ENCODE measurements at regions not wholly inside any gene's neighbourhood (a gene's known extent, or its start where the extent isn't known, plus 50 kb on each side); places are given as distances from the start of the nearest gene placed in this dataset.

- H3K27ac ChIP-seq (ENCODE audit: low read depth, low read length, poor library complexity, severe bottlenecking), result no peak overlapping the region
- H3K36me3 ChIP-seq (ENCODE audit: insufficient read depth, low read length, poor library complexity, severe bottlenecking), result no peaks in the 10 kb centered on the region
- ChIA-PET POLR2A (ENCODE audit: low non-redundant PET) (no interaction called here), CTCF (no interaction called here)
- TF ChIP-seq EZH2 (IDR thresholded peaks at IDR 0.05; ENCODE audit: borderline replicate concordance, low read depth, low read length, poor library complexity, severe bottlenecking), result no peak
- no peak for TF ChIP-seq CTCF (conservative IDR thresholded peaks at IDR 0.05; ENCODE audit: low read depth, low read length)
- H3K4me3 ChIP-seq (ENCODE audit: low read depth, low read length, poor library complexity, severe bottlenecking), result no peak overlapping the region
- H3K27me3 ChIP-seq (replicated peaks; ENCODE audit: insufficient read depth, low read depth, low read length, poor library complexity), result no peaks in the 10 kb centered on the region
- H3K9me3 ChIP-seq (ENCODE audit: low read depth, low read length, poor library complexity, severe bottlenecking), result no peaks in the 10 kb centered on the region
- intact Hi-C loops (cut with micrococcal nuclease; ENCODE audit: unreplicated experiment), result no loop called here
- no TSS peak for BruUV-seq (replicated peaks)
- no peak for DNase-seq (ENCODE audit: low spot score)
- no peaks in the 10 kb centered on the region for H3K4me1 ChIP-seq (ENCODE audit: insufficient read depth, low read length, poor library complexity, severe bottlenecking)
These were observed 528.3 kb upstream of the CFAP20DC start for GRCh38 chr3:59578129-59578528.

DNA sequence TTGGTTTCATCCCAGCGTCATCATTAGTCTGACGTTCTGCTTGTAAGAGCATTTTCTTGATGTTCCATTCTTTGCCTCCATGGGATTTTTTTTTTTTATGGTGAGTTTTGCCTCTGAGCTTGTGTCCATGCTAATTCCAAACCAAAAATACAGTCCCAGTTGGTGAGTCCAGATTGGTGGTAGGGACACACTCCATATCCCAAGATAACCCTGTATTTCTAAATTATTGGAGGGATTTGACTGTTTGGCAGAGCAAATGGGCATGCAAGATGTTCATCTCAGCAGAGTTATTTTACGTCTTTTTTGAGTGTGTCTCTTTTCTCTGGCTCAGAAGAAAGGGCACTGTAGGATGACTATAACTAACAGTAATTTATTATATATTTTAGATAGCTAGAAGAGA is 526.8 kb upstream of the CFAP20DC start:
- H3K36me3 ChIP-seq (ENCODE audit: insufficient read depth, low read length, poor library complexity, severe bottlenecking), result no peaks in the 10 kb centered on the region
- no peak for TF ChIP-seq EZH2 (IDR thresholded peaks at IDR 0.05; ENCODE audit: borderline replicate concordance, low read depth, low read length, poor library complexity, severe bottlenecking)
- no peak for TF ChIP-seq CTCF (conservative IDR thresholded peaks at IDR 0.05; ENCODE audit: low read depth, low read length)
- intact Hi-C loops (cut with micrococcal nuclease; ENCODE audit: unreplicated experiment), result no loop called here
- BruUV-seq (replicated peaks), result no TSS peak
- H3K27me3 ChIP-seq (replicated peaks; ENCODE audit: insufficient read depth, low read depth, low read length, poor library complexity), result no peaks in the 10 kb centered on the region
- CTCF ChIA-PET, result no interaction called here
- no peak overlapping the region for H3K27ac ChIP-seq (ENCODE audit: low read depth, low read length, poor library complexity, severe bottlenecking)
- POLR2A ChIA-PET (ENCODE audit: low non-redundant PET), result no interaction called here
- H3K9me3 ChIP-seq (ENCODE audit: low read depth, low read length, poor library complexity, severe bottlenecking), result no peaks in the 10 kb centered on the region
- H3K4me1 ChIP-seq (ENCODE audit: insufficient read depth, low read length, poor library complexity, severe bottlenecking), result no peaks in the 10 kb centered on the region
- H3K4me3 ChIP-seq (ENCODE audit: low read depth, low read length, poor library complexity, severe bottlenecking), result no peak overlapping the region
- no peak for DNase-seq (ENCODE audit: low spot score)

- Histone ChIP-seq H3K27me3 (replicated peaks; ENCODE audit: insufficient read depth, low read depth, low read length, poor library complexity) (no peaks in the 10 kb centered on the region), H3K4me3 (ENCODE audit: low read depth, low read length, poor library complexity, severe bottlenecking) (no peak overlapping the region), H3K4me1 (ENCODE audit: insufficient read depth, low read length, poor library complexity, severe bottlenecking) (no peaks in the 10 kb centered on the region), H3K36me3 (ENCODE audit: insufficient read depth, low read length, poor library complexity, severe bottlenecking) (no peaks in the 10 kb centered on the region), H3K27ac (ENCODE audit: low read depth, low read length, poor library complexity, severe bottlenecking) (no peak overlapping the region), H3K9me3 (ENCODE audit: low read depth, low read length, poor library complexity, severe bottlenecking) (no peaks in the 10 kb centered on the region)
- intact Hi-C loops (cut with micrococcal nuclease; ENCODE audit: unreplicated experiment), result loop anchor here (2.0 kb wide), 1 partner anchor 281 kb away; no protein-coding TSS in a partner anchor
- ChIA-PET POLR2A (ENCODE audit: low non-redundant PET) (no interaction called here), CTCF (interaction anchor here (0.6 kb wide), 2 partner anchors 234 to 262 kb away, joined by 3 to 4 read pairs; no protein-coding TSS in a partner anchor)
- peak; percentile 49 for DNase-seq (ENCODE audit: low spot score)
- no TSS peak for BruUV-seq (replicated peaks)
- TF ChIP-seq EZH2 (IDR thresholded peaks at IDR 0.05; ENCODE audit: borderline replicate concordance, low read depth, low read length, poor library complexity, severe bottlenecking) (no peak), CTCF (conservative IDR thresholded peaks at IDR 0.05; ENCODE audit: low read depth, low read length) (peak; percentile 73)
These were observed 525.5 kb upstream of the CFAP20DC start for GRCh38 chr3:59575113-59576001.
